Neural cell (in vitro differentiated cells): ENCODE measurements at regions not wholly inside any gene's neighbourhood (a gene's known extent, or its start where the extent isn't known, plus 50 kb on each side); places are given as distances from the start of the nearest gene placed in this dataset.

Source experiments
- H2AFZ ChIP-seq: fragments of 200-600, 300-800 bp; sonication (generic), shearing (Covaris generic); 2 replicates; pipeline ENCODE4 v1.6.0; 2014; ENCODE audit warnings: low read depth, mild to moderate bottlenecking, antibody characterized with exemption, low read length, moderate library complexity
- H3F3A ChIP-seq: fragments of 200-600 bp; shearing (Covaris generic); 2 replicates; pipeline ENCODE4 v1.6.1; 2016; ENCODE audit warnings: mild to moderate bottlenecking, moderate library complexity, mixed read lengths, antibody characterized with exemption, low read length; ENCODE audit not compliant: insufficient read depth, poor library complexity, severe bottlenecking
- H3K27ac ChIP-seq: fragments of 200-600, 300-800 bp; sonication (generic), shearing (Covaris generic); 2 replicates; pipeline ENCODE4 v1.5.1; 2014; ENCODE audit warnings: mild to moderate bottlenecking, low read length, moderate library complexity
- H3K27me3 ChIP-seq: fragments of 300-800, 200-600 bp; sonication (generic), shearing (Covaris generic); 2 replicates; pipeline ENCODE4 v1.6.0; 2014; ENCODE audit warnings: mild to moderate bottlenecking, low read depth, low read length, moderate library complexity; ENCODE audit not compliant: insufficient read depth
- H3K36me3 ChIP-seq: fragments of 300-800, 200-600 bp; sonication (generic), shearing (Covaris generic); 2 replicates; pipeline ENCODE4 v1.5.1; 2014; ENCODE audit warnings: mild to moderate bottlenecking, antibody characterized with exemption, low read length, moderate library complexity; ENCODE audit not compliant: insufficient read depth
- H3K4me2 ChIP-seq: fragments of 300-800, 200-600 bp; sonication (generic), shearing (Covaris generic); 2 replicates; pipeline ENCODE4 v1.6.0; 2014; ENCODE audit warnings: mild to moderate bottlenecking, low read length
- H3K4me3 ChIP-seq: fragments of 300-800, 200-600 bp; sonication (generic), shearing (Covaris generic); 2 replicates; pipeline ENCODE4 v1.5.1; 2014; ENCODE audit warnings: mild to moderate bottlenecking, low read length, moderate library complexity
- H3K79me2 ChIP-seq: fragments of 200-600 bp; shearing (Covaris generic); replicated peaks from 2 replicates; pipeline ENCODE4 v1.6.0; 2014; ENCODE audit warnings: mild to moderate bottlenecking, low read length, moderate library complexity; ENCODE audit not compliant: insufficient read depth
- H3K9ac ChIP-seq: fragments of 300-800, 200-600 bp; sonication (generic), shearing (Covaris generic); 2 replicates; pipeline ENCODE4 v1.6.1; 2016; ENCODE audit warnings: mild to moderate bottlenecking, low read length, mixed read lengths
- H3K9me2 ChIP-seq: fragments of 200-600 bp; shearing (Covaris generic); 2 replicates; pipeline ENCODE4 v1.6.1; 2016; ENCODE audit warnings: mild to moderate bottlenecking, low read length, mixed read lengths; ENCODE audit not compliant: insufficient read depth
- H3K9me3 ChIP-seq: fragments of 200-600, 300-800 bp; sonication (generic), shearing (Covaris generic); 2 replicates; pipeline ENCODE4 v1.6.1; 2016; ENCODE audit warnings: mild to moderate bottlenecking, mixed run types, low read length, moderate library complexity, mixed read lengths
- H4K20me1 ChIP-seq: fragments of 200-600 bp; shearing (Covaris generic); 2 replicates; pipeline ENCODE4 v1.6.1; 2016; ENCODE audit warnings: mild to moderate bottlenecking, mixed run types; ENCODE audit not compliant: insufficient read depth
- CTCF ChIP-seq: fragments of 450-650 bp; IDR thresholded peaks from 2 replicates; pipeline ENCODE4 v1.5.1; 2014; ENCODE audit warnings: antibody characterized with exemption, mild to moderate bottlenecking, moderate library complexity; ENCODE audit not compliant: poor library complexity, severe bottlenecking
- EP300 ChIP-seq: fragments of 450-650 bp; conservative IDR thresholded peaks from 2 replicates; pipeline ENCODE4 v1.6.1; 2014; ENCODE audit warnings: antibody characterized with exemption, mild to moderate bottlenecking, moderate library complexity; ENCODE audit not compliant: poor library complexity, severe bottlenecking
- EZH2 ChIP-seq: fragments of 200-600, 300-800 bp; shearing (Covaris generic), sonication (generic); IDR thresholded peaks from 2 replicates; pipeline ENCODE4 v1.6.1; 2014; ENCODE audit warnings: antibody characterized with exemption, low read length, borderline replicate concordance, mild to moderate bottlenecking; ENCODE audit not compliant: insufficient read depth, poor library complexity, severe bottlenecking
- MXI1 ChIP-seq: fragments of 450-650 bp; conservative IDR thresholded peaks from 2 replicates; pipeline ENCODE4 v1.6.1; 2014; ENCODE audit warnings: antibody characterized with exemption, mild to moderate bottlenecking; ENCODE audit not compliant: poor library complexity, severe bottlenecking
- POLR2AphosphoS5 ChIP-seq: IDR thresholded peaks from 2 replicates; pipeline ENCODE4 v1.6.1; 2012
- RAD21 ChIP-seq: fragments of 450-650 bp; conservative IDR thresholded peaks from 2 replicates; pipeline ENCODE4 v1.6.1; 2014; ENCODE audit warnings: antibody characterized with exemption, mild to moderate bottlenecking, moderate library complexity
- REST ChIP-seq: IDR thresholded peaks from 2 replicates; pipeline ENCODE4 v1.6.1; 2012; ENCODE audit warnings: borderline replicate concordance
- SMC3 ChIP-seq: fragments of 450-650 bp; conservative IDR thresholded peaks from 2 replicates; pipeline ENCODE4 v1.6.1; 2014; ENCODE audit warnings: antibody characterized with exemption, mild to moderate bottlenecking, moderate library complexity; ENCODE audit not compliant: poor library complexity
- TAF1 ChIP-seq: IDR thresholded peaks from 2 replicates; pipeline ENCODE4 v1.6.1; 2012; ENCODE audit warnings: low read depth

GRCh38 chr16:13507530-13507929, 412.4 kb upstream of the ERCC4 start:
- Histone ChIP-seq H3F3A (no peaks in the 10 kb centered on the region), H3K79me2 (no peaks in the 10 kb centered on the region), H2AFZ (no peak overlapping the region), H3K9me2 (no peaks in the 10 kb centered on the region), H3K4me3 (no peak overlapping the region), H3K27ac (no peak overlapping the region), H3K4me2 (no peak overlapping the region), H4K20me1 (no peaks in the 10 kb centered on the region), H3K36me3 (no peaks in the 10 kb centered on the region), H3K9me3 (no peaks in the 10 kb centered on the region), H3K9ac (no peak overlapping the region), H3K27me3 (no peaks in the 10 kb centered on the region)
- TF ChIP-seq SMC3, result no peak
- TF ChIP-seq EP300, result no peak
- TF ChIP-seq MXI1, result no peak
- TF ChIP-seq TAF1, result no peak
- no peak for TF ChIP-seq CTCF
- TF ChIP-seq RAD21, result no peak
- no peak for TF ChIP-seq EZH2
- no peak for TF ChIP-seq REST
- no peak for TF ChIP-seq POLR2AphosphoS5

GRCh38 chr16:13510425-13511151, 409.4 kb upstream of the ERCC4 start:
- Histone ChIP-seq H4K20me1 (no peaks in the 10 kb centered on the region), H3K27ac (no peak overlapping the region), H3F3A (no peaks in the 10 kb centered on the region), H3K4me2 (no peak overlapping the region), H2AFZ (no peak overlapping the region), H3K79me2 (no peaks in the 10 kb centered on the region), H3K4me3 (no peak overlapping the region), H3K9me2 (no peaks in the 10 kb centered on the region), H3K9ac (no peak overlapping the region), H3K9me3 (no peaks in the 10 kb centered on the region), H3K36me3 (no peaks in the 10 kb centered on the region), H3K27me3 (no peaks in the 10 kb centered on the region)
- TF ChIP-seq SMC3 (no peak), MXI1 (no peak), CTCF (no peak)
